Upper lobe of left lung (tissue), 4 donors: ENCODE measurements at regions not wholly inside any gene's neighbourhood (a gene's known extent, or its start where the extent isn't known, plus 50 kb on each side); places are given as distances from the start of the nearest gene placed in this dataset.

Source experiments
- CTCF ChIP-seq, 6 experiments: fragments of 450-650 bp in 4 of 6; fragments of 200-600 bp in 2 of 6; sonication (generic) in 2 of 6; IDR thresholded peaks; one replicate each; pipeline ENCODE4 v1.5.1; 2016 to 2019; ENCODE audit warnings: antibody characterized with exemption in 6 of 6
- POLR2A ChIP-seq, 4 donors: fragments of 450-650 bp; IDR thresholded peaks; one replicate each; pipeline ENCODE4 v1.5.1; 2016 to 2017; ENCODE audit warnings: antibody characterized with exemption in 4 of 4, mild to moderate bottlenecking in 2 of 4
- POLR2AphosphoS5 ChIP-seq, 2 donors: sonication (generic); formaldehyde crosslinking; IDR thresholded peaks; one replicate each; pipeline ENCODE4 v1.5.1; 2017; ENCODE audit warnings: antibody characterized with exemption in 2 of 2

DNA sequence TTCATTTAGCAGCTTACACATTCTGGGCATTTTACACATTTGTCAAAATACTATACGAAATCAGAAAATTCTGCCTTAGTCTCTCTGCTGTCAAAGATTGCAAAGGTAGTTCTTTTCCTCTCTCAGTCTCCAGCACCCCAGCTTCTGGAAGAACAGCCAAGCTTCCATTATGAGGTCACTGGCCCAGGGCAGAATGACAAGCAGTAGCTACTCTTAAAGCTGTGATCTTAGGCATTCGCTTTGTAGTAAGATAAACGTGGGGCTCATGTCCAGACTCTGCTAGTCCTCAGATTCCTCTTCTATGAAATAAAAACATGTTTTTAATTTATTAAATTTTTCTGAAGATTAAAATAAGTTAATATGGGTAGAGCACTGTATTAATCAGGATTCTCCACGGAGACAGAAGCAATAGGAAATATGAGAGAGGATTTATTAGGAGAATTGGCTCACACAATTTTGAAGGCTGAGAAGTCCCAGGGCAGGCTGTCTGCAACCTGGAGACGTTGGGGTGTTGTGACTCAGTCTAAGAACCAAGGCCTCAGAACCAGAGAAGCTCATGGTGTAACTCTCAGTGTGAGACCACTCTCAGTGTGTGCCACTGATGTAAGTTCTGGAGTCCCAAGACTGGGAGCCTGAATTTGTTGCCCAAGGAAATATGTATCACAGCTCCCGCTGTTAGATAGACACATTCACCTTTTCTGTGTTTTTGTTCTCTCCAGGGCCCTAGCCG is 201.2 kb downstream of the CMPK2 start:
- TF ChIP-seq CTCF (IDR thresholded peaks at IDR 0.05) (no peak), POLR2A (IDR thresholded peaks at IDR 0.05) (no peak), POLR2AphosphoS5 (IDR thresholded peaks at IDR 0.05) (no peak)
